GM19324 (cell line): ENCODE measurements at regions not wholly inside any gene's neighbourhood (a gene's known extent, or its start where the extent isn't known, plus 50 kb on each side); places are given as distances from the start of the nearest gene placed in this dataset.

Source experiments
- ATAC-seq: cut with Tn5 transposase; IDR thresholded peaks from one replicate; pipeline ENCODE4 v1.9.1; 2021; ENCODE audit warnings: mild to moderate bottlenecking, moderate library complexity; ENCODE audit not compliant: unreplicated experiment, low FRiP score

GRCh38 chr6:90406957-90407356, 110.3 kb upstream of the BACH2 start:
- ATAC-seq, result no peak

GRCh38 chr6:90406142-90406794, 109.6 kb upstream of the BACH2 start:
- no peak for ATAC-seq

DNA sequence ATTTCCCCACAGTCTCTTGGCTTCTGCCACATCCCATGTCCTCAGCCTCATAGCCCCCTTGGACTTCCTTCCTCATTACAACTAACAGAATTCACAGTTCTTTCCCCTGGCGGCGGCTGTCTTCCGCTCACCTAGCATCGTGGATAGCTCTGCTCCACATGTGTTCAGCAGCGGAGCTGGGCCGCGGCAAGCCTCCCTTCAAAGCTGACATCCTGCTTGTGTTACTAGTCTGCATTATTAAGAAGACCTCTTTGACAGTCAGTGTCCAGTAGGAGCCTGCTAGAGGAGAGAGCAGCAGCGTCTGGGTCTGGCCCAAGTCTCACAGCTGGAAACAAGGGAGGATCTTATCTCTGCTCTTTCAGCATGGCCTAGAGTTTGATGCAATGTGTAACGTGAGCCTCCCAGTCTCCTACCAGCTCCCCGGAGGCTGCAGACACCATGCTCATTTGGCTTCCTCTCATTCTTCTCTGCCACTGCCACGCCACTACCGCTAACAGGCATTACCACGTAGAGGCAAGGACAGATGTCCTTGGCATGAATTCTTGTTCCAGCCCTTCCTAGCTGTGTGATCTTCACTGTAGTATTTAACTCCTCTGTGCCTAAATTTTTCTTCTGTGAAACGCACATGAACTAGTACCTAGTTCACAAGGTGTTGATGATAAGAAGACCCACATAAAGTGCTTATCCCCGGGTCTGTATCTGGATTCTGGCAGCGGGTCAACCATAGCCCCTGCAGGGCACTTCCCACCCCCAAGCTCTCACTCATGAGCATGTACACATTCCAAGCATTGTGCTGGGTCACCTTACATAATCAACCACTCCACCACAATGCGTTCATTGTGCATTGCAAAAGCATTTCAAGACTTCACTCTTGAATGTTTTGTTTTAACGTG, 107.1 kb upstream of the BACH2 start:
- ATAC-seq, result no peak

- ATAC-seq, result no peak
These were observed 106.2 kb upstream of the BACH2 start for GRCh38 chr6:90402831-90403192.

GRCh38 chr6:90401933-90402830, 105.5 kb upstream of the BACH2 start:
- ATAC-seq, result no peak

GRCh38 chr6:90399970-90400369, 103.3 kb upstream of the BACH2 start:
- no peak for ATAC-seq

- ATAC-seq, result no peak
These were observed 101.5 kb upstream of the BACH2 start for GRCh38 chr6:90397929-90398674.

GRCh38 chr6:90397047-90397446, 100.4 kb upstream of the BACH2 start:
- no peak for ATAC-seq

DNA sequence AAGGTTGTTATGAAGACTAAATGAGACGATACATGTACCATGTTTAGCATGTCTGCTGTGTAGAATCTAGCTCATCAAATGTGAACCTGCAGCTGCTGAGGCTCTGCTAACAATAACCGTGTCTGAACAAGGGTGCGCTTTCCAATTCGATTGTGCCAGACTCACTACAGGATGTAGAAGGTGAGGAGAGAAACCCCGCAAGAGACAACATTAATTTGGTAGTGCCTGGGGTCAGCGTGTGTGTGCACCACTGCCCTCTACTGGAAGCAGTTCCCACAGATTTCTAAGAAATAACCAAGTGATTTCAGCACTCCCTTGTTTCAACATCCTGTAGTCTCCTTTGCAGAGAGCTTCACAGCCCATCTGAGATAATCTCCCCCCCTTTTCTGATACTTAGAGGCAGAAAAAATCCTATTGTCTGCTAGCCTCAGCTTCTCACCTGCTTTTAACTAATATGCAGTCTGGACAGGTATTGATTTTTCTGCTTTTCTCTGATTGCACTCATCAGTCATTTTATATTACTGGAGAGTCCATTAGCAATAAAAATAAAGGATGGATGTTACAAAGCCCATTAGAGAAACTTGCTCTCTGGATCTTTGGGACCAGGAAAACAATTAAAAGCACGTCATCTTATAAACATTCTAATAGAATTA, 96.7 kb upstream of the BACH2 start:
- ATAC-seq, result peak; percentile 57

- ATAC-seq, result no peak
These were observed 93.7 kb upstream of the BACH2 start for GRCh38 chr6:90390379-90390778.

DNA sequence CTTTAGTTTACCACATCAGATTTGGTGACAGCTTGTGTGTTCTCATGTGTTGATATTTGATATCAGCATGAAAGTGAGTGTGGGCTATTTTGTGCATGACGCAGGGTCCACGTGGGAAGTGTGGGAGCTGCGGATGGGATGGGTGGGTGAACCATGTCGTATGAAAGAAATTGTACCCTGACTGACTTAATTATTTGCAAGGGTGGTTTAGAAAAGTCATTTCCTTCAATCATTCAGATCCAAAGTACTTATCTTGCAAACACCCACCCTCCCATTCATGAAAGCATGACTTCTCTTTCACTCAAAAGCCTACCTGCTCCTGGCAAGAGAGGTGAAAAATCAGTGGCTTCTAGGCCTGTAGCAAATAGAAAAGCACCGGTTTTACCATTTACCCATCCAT, 91.8 kb upstream of the BACH2 start:
- ATAC-seq, result no peak

- ATAC-seq, result no peak
These were observed 91.2 kb upstream of the BACH2 start for GRCh38 chr6:90387826-90388225.

- ATAC-seq, result no peak
These were observed 90.7 kb upstream of the BACH2 start for GRCh38 chr6:90387383-90387775.

GRCh38 chr6:90386399-90387382, 90.0 kb upstream of the BACH2 start:
- no peak for ATAC-seq

GRCh38 chr6:90385759-90386313, 89.2 kb upstream of the BACH2 start:
- no peak for ATAC-seq

DNA sequence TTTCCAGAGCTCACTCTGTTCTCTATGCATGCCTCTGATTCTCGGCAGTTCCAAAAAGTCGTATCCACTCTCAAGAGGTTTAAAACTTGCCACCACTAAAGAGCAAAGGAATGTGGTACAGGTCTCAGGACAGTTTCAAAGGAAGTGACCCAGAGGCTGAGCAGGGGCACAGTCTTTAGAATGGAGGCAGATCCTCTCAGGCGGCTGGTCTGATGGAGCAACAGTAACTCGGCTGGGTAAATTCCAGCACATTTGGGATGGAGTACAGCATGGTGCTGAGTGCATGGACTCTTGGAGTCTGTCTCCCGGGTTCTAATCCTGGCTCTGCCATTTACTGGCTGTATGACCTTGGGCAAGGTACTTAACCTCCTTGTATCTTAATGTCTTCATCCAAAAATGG, 88.1 kb upstream of the BACH2 start:
- ATAC-seq, result no peak

DNA sequence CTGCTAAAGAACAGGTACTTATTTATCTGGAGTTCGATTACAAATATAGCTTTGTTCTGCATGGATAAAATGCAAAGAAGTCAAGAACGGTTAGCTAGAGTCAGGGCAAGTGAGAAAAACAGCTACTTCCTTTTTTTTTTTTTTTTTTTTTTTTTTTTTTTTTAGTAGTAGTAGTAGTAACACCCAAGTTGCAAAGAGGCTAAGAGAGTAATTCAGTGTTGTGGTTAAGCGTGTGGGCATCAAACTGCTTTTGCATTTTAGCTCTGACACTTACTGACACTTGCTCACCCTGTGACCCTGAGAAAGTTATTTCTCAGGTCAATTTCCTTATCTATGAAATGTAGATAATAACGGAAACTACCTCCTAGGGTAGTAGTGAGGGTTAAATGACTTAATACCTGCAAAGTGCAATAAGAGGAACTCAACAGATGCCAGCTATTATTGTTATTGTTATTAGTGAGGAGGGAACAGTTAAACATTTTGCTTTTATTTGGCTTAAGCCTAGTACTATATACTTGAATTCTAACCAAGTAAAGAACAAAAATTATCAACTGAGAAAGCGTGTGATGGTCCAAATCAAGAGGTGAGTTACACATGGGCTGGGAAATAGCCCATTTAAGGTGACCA, 86.7 kb upstream of the BACH2 start:
- ATAC-seq, result no peak

DNA sequence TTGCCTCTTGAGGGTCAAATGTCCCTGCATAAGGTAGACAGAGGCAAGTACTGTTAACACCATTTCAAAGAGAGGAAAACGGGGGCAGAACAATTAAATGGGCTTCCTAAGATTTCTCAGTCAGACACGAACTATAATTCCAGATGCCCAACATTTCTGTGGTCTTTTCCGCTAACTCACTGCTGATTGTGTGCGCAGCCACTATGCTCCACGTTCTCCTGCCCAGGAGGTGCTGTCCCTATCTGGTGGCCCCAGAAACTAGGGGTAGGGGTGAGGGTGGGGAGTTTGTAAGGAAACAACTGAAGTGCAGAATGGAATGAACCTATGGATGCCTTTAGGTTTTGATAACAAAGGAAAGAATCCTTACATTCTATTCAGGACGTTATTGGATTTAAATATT, 86.1 kb upstream of the BACH2 start:
- no peak for ATAC-seq
